Liver (tissue), 8 donors: ENCODE measurements at regions not wholly inside any gene's neighbourhood (a gene's known extent, or its start where the extent isn't known, plus 50 kb on each side); places are given as distances from the start of the nearest gene placed in this dataset.

Experiments used
- DNase-seq: peaks from one replicate; pipeline ENCODE4 v3.0.0-alpha.2; 2017; ENCODE audit warnings: low spot score
- H3K27ac ChIP-seq, 2 donors: one replicate each; pipeline ENCODE4 v1.7.0; 2013; ENCODE audit warnings: inconsistent platforms in 2 of 2, low read length in 2 of 2, control low read depth in 1 of 2, low read depth in 1 of 2, mild to moderate bottlenecking in 1 of 2
- H3K27me3 ChIP-seq, 4 donors: one replicate each; pipeline versions ENCODE4 v1.6.1 to v1.7.0; 2013; ENCODE audit warnings: low read length in 3 of 4, inconsistent platforms in 1 of 4, mild to moderate bottlenecking in 1 of 4, moderate library complexity in 1 of 4; ENCODE audit not compliant: control insufficient read depth in 4 of 4, insufficient read depth in 4 of 4
- H3K36me3 ChIP-seq, 4 donors: one replicate each; pipeline versions ENCODE4 v1.6.1 to v1.7.0; 2013; ENCODE audit warnings: low read length in 3 of 4, mild to moderate bottlenecking in 3 of 4, low read depth in 1 of 4, moderate library complexity in 1 of 4; ENCODE audit not compliant: control insufficient read depth in 4 of 4, insufficient read depth in 3 of 4
- H3K4me1 ChIP-seq, 4 donors: one replicate each; pipeline versions ENCODE4 v1.6.1 to v1.7.0; 2013; ENCODE audit warnings: low read length in 3 of 4, mild to moderate bottlenecking in 3 of 4, moderate library complexity in 1 of 4; ENCODE audit not compliant: control insufficient read depth in 4 of 4, insufficient read depth in 4 of 4
- H3K4me3 ChIP-seq, 3 donors: one replicate each; pipeline versions ENCODE4 v1.6.1 to v1.7.0; 2013; ENCODE audit warnings: low read length in 3 of 3, control low read depth in 1 of 3, low read depth in 1 of 3, mild to moderate bottlenecking in 1 of 3
- H3K9ac ChIP-seq, 2 donors: one replicate each; pipeline ENCODE4 v1.7.0; 2013; ENCODE audit warnings: low read length in 2 of 2, mild to moderate bottlenecking in 2 of 2, moderate library complexity in 2 of 2, control low read depth in 1 of 2, low read depth in 1 of 2
- H3K9me3 ChIP-seq, 4 donors: one replicate each; pipeline versions ENCODE4 v1.6.1 to v1.7.0; 2013; ENCODE audit warnings: low read length in 3 of 4; ENCODE audit not compliant: control insufficient read depth in 4 of 4
- EGR1 ChIP-seq, 2 donors: IDR thresholded peaks; 2 replicates each; pipeline ENCODE4 v1.6.1; 2016 to 2018; ENCODE audit warnings: antibody characterized with exemption in 2 of 2, low read depth in 2 of 2
- FOXA2 ChIP-seq: IDR thresholded peaks from 2 replicates; pipeline ENCODE4 v1.6.1; 2016; ENCODE audit warnings: antibody characterized with exemption
- GABPA ChIP-seq, 2 donors: IDR thresholded peaks in 1 of 2; conservative IDR thresholded peaks in 1 of 2; 2 replicates each; pipeline ENCODE4 v1.6.1; 2016; ENCODE audit warnings: antibody characterized with exemption in 2 of 2, mild to moderate bottlenecking in 1 of 2, moderate library complexity in 1 of 2
- HNF4A ChIP-seq, 2 donors: conservative IDR thresholded peaks; 2 replicates each; pipeline ENCODE4 v1.6.1; 2016; ENCODE audit warnings: antibody characterized with exemption in 2 of 2, mild to moderate bottlenecking in 2 of 2
- HNF4G ChIP-seq: IDR thresholded peaks from 2 replicates; pipeline ENCODE4 v1.6.1; 2016; ENCODE audit warnings: antibody characterized with exemption
- JUND ChIP-seq, 2 donors: IDR thresholded peaks; 2 replicates each; pipeline ENCODE4 v1.6.1; 2016; ENCODE audit warnings: antibody characterized with exemption in 2 of 2
- NR2F2 ChIP-seq: IDR thresholded peaks from 2 replicates; pipeline ENCODE4 v1.6.1; 2016; ENCODE audit warnings: antibody characterized with exemption
- RAD21 ChIP-seq, 2 donors: IDR thresholded peaks; 2 replicates each; pipeline ENCODE4 v1.6.1; 2016; ENCODE audit warnings: antibody characterized with exemption in 2 of 2, mild to moderate bottlenecking in 2 of 2
- SP1 ChIP-seq: IDR thresholded peaks from 2 replicates; pipeline ENCODE4 v1.6.1; 2018; ENCODE audit warnings: antibody characterized with exemption, mild to moderate bottlenecking
- TAF1 ChIP-seq: conservative IDR thresholded peaks from 2 replicates; pipeline ENCODE4 v1.6.1; 2016; ENCODE audit warnings: antibody characterized with exemption, mild to moderate bottlenecking
- YY1 ChIP-seq: IDR thresholded peaks from 2 replicates; pipeline ENCODE4 v1.6.1; 2016; ENCODE audit warnings: antibody characterized with exemption, mild to moderate bottlenecking
- WGBS: extraction: QIAGEN DNeasy Blood & Tissue Kit; methylation state at CpG from one replicate; pipeline ENCODE4 v1.1.7; 2013; 5-methylcytosine and 5-hydroxymethylcytosine counted together
- TF ChIP-seq, protein P1 (sequence below): IDR thresholded peaks from 2 replicates; pipeline ENCODE4 v1.6.1; 2016; ENCODE audit warnings: antibody characterized with exemption
- TF ChIP-seq, protein P2 (sequence below): fragments of 150-350 bp; IDR thresholded peaks from 2 replicates; pipeline ENCODE4 v1.5.1; 2017; ENCODE audit warnings: improper control_type of control experiment, low read depth, low read length; ENCODE audit not compliant: missing input control
- TF ChIP-seq, protein P3 (sequence below): IDR thresholded peaks from 2 replicates; pipeline ENCODE4 v1.6.1; 2016; ENCODE audit warnings: antibody characterized with exemption
- donor health status: healthy.
- donor health status: healthy.
- donor health status: healthy.
- donor health status: healthy.
- donor health status: healthy.

DNA sequence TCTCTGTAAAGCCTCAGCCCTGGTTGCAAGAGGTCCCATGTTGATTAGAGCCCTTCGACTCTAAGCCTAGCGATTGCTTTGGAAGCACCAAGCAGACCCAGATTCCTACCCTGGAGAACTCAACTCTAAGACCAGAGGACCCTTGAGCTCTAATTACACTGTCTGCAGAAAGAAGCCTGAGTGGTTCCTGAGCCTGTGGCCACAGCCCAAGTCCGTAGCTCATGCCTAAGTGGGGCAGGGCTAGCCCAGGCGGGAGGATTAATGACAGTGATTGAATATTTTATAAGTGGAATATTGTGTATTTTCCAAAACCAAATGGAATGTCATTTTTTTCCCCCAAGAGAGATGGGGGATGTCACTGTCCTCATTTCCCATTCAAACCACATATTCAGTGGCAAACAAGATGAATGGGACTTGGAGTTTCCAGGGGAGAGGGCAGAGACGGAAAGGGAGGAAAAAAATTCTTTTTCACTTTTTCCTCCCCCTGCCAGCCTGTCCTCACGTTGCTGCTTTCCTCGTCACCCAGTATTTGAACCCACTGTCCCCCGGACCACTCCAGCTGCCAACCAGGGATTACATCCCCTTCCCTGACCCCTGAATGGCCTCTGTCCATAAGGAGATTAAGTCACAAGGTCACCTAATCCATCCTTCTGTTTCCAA, 79.6 kb upstream of the CTTNBP2NL start:
- DNase-seq, result no peak
- H3K4me3 ChIP-seq, result no peak overlapping the region
- no peak for TF ChIP-seq SP1
- TF ChIP-seq, protein P1, sequence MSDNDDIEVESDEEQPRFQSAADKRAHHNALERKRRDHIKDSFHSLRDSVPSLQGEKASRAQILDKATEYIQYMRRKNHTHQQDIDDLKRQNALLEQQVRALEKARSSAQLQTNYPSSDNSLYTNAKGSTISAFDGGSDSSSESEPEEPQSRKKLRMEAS, result no peak
- no peak for TF ChIP-seq YY1
- no peak for TF ChIP-seq RAD21 (IDR thresholded peaks at IDR 0.05)
- no peak for TF ChIP-seq HNF4A (conservative IDR thresholded peaks at IDR 0.05)
- H3K4me1 ChIP-seq, result peaks cover 0 to 3% (median 0%) of the 10 kb centered on the region in 4 donors
- no peaks in the 10 kb centered on the region for H3K9me3 ChIP-seq
- 72% methylated on average over 8 of the region's 8 CpGs for WGBS
- no peak overlapping the region for H3K9ac ChIP-seq
- H3K27me3 ChIP-seq, result peaks cover 0 to 8% (median 0%) of the 10 kb centered on the region in 4 donors
- H3K27ac ChIP-seq, result no peak overlapping the region
- no peaks in the 10 kb centered on the region for H3K36me3 ChIP-seq

DNA sequence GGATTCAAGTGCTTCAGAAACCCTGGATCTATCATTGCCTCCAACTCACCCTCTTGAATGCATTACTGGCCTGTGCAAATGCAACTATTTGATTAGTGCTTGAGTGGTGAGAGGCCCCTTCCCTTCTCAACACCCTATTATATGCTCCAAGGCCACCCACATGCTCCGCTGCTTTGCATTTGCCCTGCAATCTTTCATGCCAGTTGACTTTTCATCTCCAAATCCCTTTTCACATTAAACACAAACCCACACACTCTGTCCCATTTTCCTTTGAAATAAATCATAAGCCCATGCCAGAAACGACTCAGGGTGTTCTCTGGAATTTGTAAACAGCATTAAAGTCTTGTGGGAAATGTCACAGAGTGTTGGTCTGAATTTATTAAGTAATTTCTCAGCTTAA, 78.9 kb upstream of the CTTNBP2NL start:
- Histone ChIP-seq H3K4me1 (peaks cover 0 to 3% (median 0%) of the 10 kb centered on the region in 4 donors), H3K27ac (no peak overlapping the region), H3K36me3 (no peaks in the 10 kb centered on the region), H3K9me3 (no peaks in the 10 kb centered on the region), H3K27me3 (peaks cover 0 to 7% (median 0%) of the 10 kb centered on the region in 4 donors), H3K9ac (no peak overlapping the region), H3K4me3 (no peak overlapping the region)
- no peak for DNase-seq
- TF ChIP-seq FOXA2 (no peak), NR2F2 (no peak), HNF4A (conservative IDR thresholded peaks at IDR 0.05) (no peak), TAF1 (no peak)
- TF ChIP-seq, protein P2, sequence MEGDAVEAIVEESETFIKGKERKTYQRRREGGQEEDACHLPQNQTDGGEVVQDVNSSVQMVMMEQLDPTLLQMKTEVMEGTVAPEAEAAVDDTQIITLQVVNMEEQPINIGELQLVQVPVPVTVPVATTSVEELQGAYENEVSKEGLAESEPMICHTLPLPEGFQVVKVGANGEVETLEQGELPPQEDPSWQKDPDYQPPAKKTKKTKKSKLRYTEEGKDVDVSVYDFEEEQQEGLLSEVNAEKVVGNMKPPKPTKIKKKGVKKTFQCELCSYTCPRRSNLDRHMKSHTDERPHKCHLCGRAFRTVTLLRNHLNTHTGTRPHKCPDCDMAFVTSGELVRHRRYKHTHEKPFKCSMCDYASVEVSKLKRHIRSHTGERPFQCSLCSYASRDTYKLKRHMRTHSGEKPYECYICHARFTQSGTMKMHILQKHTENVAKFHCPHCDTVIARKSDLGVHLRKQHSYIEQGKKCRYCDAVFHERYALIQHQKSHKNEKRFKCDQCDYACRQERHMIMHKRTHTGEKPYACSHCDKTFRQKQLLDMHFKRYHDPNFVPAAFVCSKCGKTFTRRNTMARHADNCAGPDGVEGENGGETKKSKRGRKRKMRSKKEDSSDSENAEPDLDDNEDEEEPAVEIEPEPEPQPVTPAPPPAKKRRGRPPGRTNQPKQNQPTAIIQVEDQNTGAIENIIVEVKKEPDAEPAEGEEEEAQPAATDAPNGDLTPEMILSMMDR, result no peak
- TF ChIP-seq, protein P3, sequence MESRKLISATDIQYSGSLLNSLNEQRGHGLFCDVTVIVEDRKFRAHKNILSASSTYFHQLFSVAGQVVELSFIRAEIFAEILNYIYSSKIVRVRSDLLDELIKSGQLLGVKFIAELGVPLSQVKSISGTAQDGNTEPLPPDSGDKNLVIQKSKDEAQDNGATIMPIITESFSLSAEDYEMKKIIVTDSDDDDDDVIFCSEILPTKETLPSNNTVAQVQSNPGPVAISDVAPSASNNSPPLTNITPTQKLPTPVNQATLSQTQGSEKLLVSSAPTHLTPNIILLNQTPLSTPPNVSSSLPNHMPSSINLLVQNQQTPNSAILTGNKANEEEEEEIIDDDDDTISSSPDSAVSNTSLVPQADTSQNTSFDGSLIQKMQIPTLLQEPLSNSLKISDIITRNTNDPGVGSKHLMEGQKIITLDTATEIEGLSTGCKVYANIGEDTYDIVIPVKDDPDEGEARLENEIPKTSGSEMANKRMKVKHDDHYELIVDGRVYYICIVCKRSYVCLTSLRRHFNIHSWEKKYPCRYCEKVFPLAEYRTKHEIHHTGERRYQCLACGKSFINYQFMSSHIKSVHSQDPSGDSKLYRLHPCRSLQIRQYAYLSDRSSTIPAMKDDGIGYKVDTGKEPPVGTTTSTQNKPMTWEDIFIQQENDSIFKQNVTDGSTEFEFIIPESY, result no peak
- WGBS, result 55% methylated on average over 2 of the region's 2 CpGs

DNA sequence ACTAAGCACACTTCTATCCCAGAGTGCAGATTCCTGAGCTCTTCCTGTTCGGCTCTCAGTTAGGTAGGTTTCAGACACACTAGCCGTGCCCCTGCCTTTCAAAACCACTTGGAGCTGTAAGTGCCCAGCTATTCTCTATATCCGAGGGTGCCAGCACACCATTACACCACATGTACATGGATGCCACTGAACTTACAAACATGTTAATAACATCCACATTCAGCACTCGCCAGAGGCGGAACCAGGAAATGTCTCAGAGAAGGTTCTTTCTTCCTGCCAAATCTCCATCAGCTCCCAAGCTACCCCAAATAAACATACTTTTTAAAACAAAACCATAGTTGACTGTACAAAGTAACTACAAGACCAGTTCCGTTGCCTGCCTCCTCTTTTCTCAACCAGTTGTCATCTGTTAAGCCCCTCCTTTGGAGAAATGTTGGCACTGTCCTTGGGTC, 78.4 kb upstream of the CTTNBP2NL start:
- no peaks in the 10 kb centered on the region for H3K9me3 ChIP-seq
- TF ChIP-seq JUND (IDR thresholded peaks at IDR 0.05) (no peak), YY1 (no peak), SP1 (no peak), RAD21 (IDR thresholded peaks at IDR 0.05) (no peak), HNF4G (no peak), EGR1 (IDR thresholded peaks at IDR 0.05; ENCODE audit: low read depth in 2 of 2) (no peak), HNF4A (conservative IDR thresholded peaks at IDR 0.05) (no peak), NR2F2 (no peak), GABPA (IDR thresholded peaks at IDR 0.05 in 1 of 2, conservative IDR thresholded peaks at IDR 0.05 in 1 of 2) (no peak), TAF1 (no peak)
- TF ChIP-seq, protein P2, result no peak
- TF ChIP-seq, protein P1, result no peak
- TF ChIP-seq, protein P3, result no peak
- H3K36me3 ChIP-seq, result no peaks in the 10 kb centered on the region
- peaks cover 0 to 5% (median 0%) of the 10 kb centered on the region in 4 donors for H3K27me3 ChIP-seq
- peaks cover 0 to 3% (median 0%) of the 10 kb centered on the region in 4 donors for H3K4me1 ChIP-seq
- H3K9ac ChIP-seq, result no peak overlapping the region
- H3K4me3 ChIP-seq, result no peak overlapping the region
- WGBS, result 72% methylated on average over 6 of the region's 6 CpGs
- no peak overlapping the region for H3K27ac ChIP-seq
- no peak for DNase-seq
